ENCODE measurements at regions not wholly inside any gene's neighbourhood (a gene's known extent, or its start where the extent isn't known, plus 50 kb on each side); places are given as distances from the start of the nearest gene placed in this dataset.

- TF ChIP-seq POLR2A (IDR thresholded peaks at IDR 0.05) (no peak), POLR2AphosphoS5 (IDR thresholded peaks at IDR 0.05) (no peak)
- TF ChIP-seq, protein P1, sequence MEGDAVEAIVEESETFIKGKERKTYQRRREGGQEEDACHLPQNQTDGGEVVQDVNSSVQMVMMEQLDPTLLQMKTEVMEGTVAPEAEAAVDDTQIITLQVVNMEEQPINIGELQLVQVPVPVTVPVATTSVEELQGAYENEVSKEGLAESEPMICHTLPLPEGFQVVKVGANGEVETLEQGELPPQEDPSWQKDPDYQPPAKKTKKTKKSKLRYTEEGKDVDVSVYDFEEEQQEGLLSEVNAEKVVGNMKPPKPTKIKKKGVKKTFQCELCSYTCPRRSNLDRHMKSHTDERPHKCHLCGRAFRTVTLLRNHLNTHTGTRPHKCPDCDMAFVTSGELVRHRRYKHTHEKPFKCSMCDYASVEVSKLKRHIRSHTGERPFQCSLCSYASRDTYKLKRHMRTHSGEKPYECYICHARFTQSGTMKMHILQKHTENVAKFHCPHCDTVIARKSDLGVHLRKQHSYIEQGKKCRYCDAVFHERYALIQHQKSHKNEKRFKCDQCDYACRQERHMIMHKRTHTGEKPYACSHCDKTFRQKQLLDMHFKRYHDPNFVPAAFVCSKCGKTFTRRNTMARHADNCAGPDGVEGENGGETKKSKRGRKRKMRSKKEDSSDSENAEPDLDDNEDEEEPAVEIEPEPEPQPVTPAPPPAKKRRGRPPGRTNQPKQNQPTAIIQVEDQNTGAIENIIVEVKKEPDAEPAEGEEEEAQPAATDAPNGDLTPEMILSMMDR (IDR thresholded peaks at IDR 0.05) = no peak
Observed at GRCh38 chr9:85167146-85167545, 497.6 kb downstream of the NTRK2 start.

Measured in transverse colon (tissue), 4 donors.